ENCODE measurements at regions not wholly inside any gene's neighbourhood (a gene's known extent, or its start where the extent isn't known, plus 50 kb on each side); places are given as distances from the start of the nearest gene placed in this dataset.
A peak's percentile ranks its signal among the peaks of the same experiment; 100 is the strongest.

GRCh38 chr2:217294818-217295217, 435.0 kb upstream of the TNP1 start:
- H3K4me2 ChIP-seq, result no peak overlapping the region
- no peak for DNase-seq (ENCODE audit: low spot score)
- peaks cover 18% of the 10 kb centered on the region for H3K4me1 ChIP-seq (ENCODE audit: insufficient read depth)
- no peak for TF ChIP-seq CTCF (IDR thresholded peaks at IDR 0.05; ENCODE audit: poor library complexity)
- TF ChIP-seq EZH2 (IDR thresholded peaks at IDR 0.05; ENCODE audit: borderline replicate concordance), result no peak
- TF ChIP-seq EZH2phosphoT487 (IDR thresholded peaks at IDR 0.05; ENCODE audit: low read depth, severe bottlenecking, unreplicated experiment), result no peak
- H4K20me1 ChIP-seq (ENCODE audit: insufficient read depth, poor library complexity, severe bottlenecking), result no peaks in the 10 kb centered on the region
- peaks cover 8% of the 10 kb centered on the region for H3K9me3 ChIP-seq (ENCODE audit: low read depth)
- no peaks in the 10 kb centered on the region for H3K9me2 ChIP-seq (replicated peaks; ENCODE audit: insufficient read depth)
- no peaks in the 10 kb centered on the region for H3K79me2 ChIP-seq
- H3K36me3 ChIP-seq (replicated peaks; ENCODE audit: insufficient read depth, low read depth), result no peaks in the 10 kb centered on the region
- H3K27me3 ChIP-seq, result no peaks in the 10 kb centered on the region
- no peak overlapping the region for H2AFZ ChIP-seq
- H3K27ac ChIP-seq, result no peak overlapping the region
- WGBS (ENCODE audit: low lambda C conversion rate, missing lambda C conversion rate), result 91% methylated on average over 4 of the region's 4 CpGs
- no peak overlapping the region for H3K4me3 ChIP-seq

GRCh38 chr2:217294211-217294610, 434.3 kb upstream of the TNP1 start:
- Histone ChIP-seq H3K27ac (peak overlapping the region; percentile 9), H4K20me1 (ENCODE audit: insufficient read depth, poor library complexity, severe bottlenecking) (no peaks in the 10 kb centered on the region), H3K27me3 (no peaks in the 10 kb centered on the region), H2AFZ (no peak overlapping the region), H3K4me2 (no peak overlapping the region), H3K79me2 (no peaks in the 10 kb centered on the region), H3K9me2 (replicated peaks; ENCODE audit: insufficient read depth) (no peaks in the 10 kb centered on the region), H3K4me1 (ENCODE audit: insufficient read depth) (peaks cover 24% of the 10 kb centered on the region), H3K36me3 (replicated peaks; ENCODE audit: insufficient read depth, low read depth) (no peaks in the 10 kb centered on the region), H3K9me3 (ENCODE audit: low read depth) (peaks cover 8% of the 10 kb centered on the region), H3K4me3 (no peak overlapping the region)
- no peak for TF ChIP-seq EZH2 (IDR thresholded peaks at IDR 0.05; ENCODE audit: borderline replicate concordance)
- TF ChIP-seq EZH2phosphoT487 (IDR thresholded peaks at IDR 0.05; ENCODE audit: low read depth, severe bottlenecking, unreplicated experiment), result no peak
- TF ChIP-seq CTCF (IDR thresholded peaks at IDR 0.05; ENCODE audit: poor library complexity), result no peak
- WGBS (ENCODE audit: low lambda C conversion rate, missing lambda C conversion rate), result 57% methylated on average over 2 of the region's 2 CpGs
- no peak for DNase-seq (ENCODE audit: low spot score)

- Histone ChIP-seq H3K4me3 (no peak overlapping the region), H3K4me1 (ENCODE audit: insufficient read depth) (peaks cover 30% of the 10 kb centered on the region), H3K79me2 (no peaks in the 10 kb centered on the region), H3K4me2 (no peak overlapping the region), H3K27me3 (no peaks in the 10 kb centered on the region), H2AFZ (no peak overlapping the region), H3K27ac (peak overlapping the region; percentile 9), H3K9me3 (ENCODE audit: low read depth) (peaks cover 8% of the 10 kb centered on the region), H3K9me2 (replicated peaks; ENCODE audit: insufficient read depth) (no peaks in the 10 kb centered on the region), H4K20me1 (ENCODE audit: insufficient read depth, poor library complexity, severe bottlenecking) (no peaks in the 10 kb centered on the region), H3K36me3 (replicated peaks; ENCODE audit: insufficient read depth, low read depth) (no peaks in the 10 kb centered on the region)
- DNase-seq (ENCODE audit: low spot score), result no peak
- no peak for TF ChIP-seq EZH2 (IDR thresholded peaks at IDR 0.05; ENCODE audit: borderline replicate concordance)
- no peak for TF ChIP-seq EZH2phosphoT487 (IDR thresholded peaks at IDR 0.05; ENCODE audit: low read depth, severe bottlenecking, unreplicated experiment)
- no peak for TF ChIP-seq CTCF (IDR thresholded peaks at IDR 0.05; ENCODE audit: poor library complexity)
- WGBS (ENCODE audit: low lambda C conversion rate, missing lambda C conversion rate), result 64% methylated on average over 3 of the region's 3 CpGs
Observed at GRCh38 chr2:217293607-217294006, 433.7 kb upstream of the TNP1 start.

- H3K36me3 ChIP-seq (replicated peaks; ENCODE audit: insufficient read depth, low read depth), result no peaks in the 10 kb centered on the region
- peaks cover 8% of the 10 kb centered on the region for H3K9me3 ChIP-seq (ENCODE audit: low read depth)
- no peaks in the 10 kb centered on the region for H3K79me2 ChIP-seq
- peaks cover 30% of the 10 kb centered on the region for H3K4me1 ChIP-seq (ENCODE audit: insufficient read depth)
- WGBS (ENCODE audit: low lambda C conversion rate, missing lambda C conversion rate), result 96% methylated on average over 5 of the region's 5 CpGs
- no peak overlapping the region for H3K4me2 ChIP-seq
- no peaks in the 10 kb centered on the region for H3K27me3 ChIP-seq
- H4K20me1 ChIP-seq (ENCODE audit: insufficient read depth, poor library complexity, severe bottlenecking), result no peaks in the 10 kb centered on the region
- H3K9me2 ChIP-seq (replicated peaks; ENCODE audit: insufficient read depth), result no peaks in the 10 kb centered on the region
- TF ChIP-seq EZH2 (IDR thresholded peaks at IDR 0.05; ENCODE audit: borderline replicate concordance) (no peak), CTCF (IDR thresholded peaks at IDR 0.05; ENCODE audit: poor library complexity) (no peak), EZH2phosphoT487 (IDR thresholded peaks at IDR 0.05; ENCODE audit: low read depth, severe bottlenecking, unreplicated experiment) (no peak)
- no peak overlapping the region for H2AFZ ChIP-seq
- no peak overlapping the region for H3K27ac ChIP-seq
- no peak for DNase-seq (ENCODE audit: low spot score)
- no peak overlapping the region for H3K4me3 ChIP-seq
Observed at GRCh38 chr2:217293046-217293445, 433.2 kb upstream of the TNP1 start.
